ENCODE measurements at regions not wholly inside any gene's neighbourhood (a gene's known extent, or its start where the extent isn't known, plus 50 kb on each side); places are given as distances from the start of the nearest gene placed in this dataset.

DNA sequence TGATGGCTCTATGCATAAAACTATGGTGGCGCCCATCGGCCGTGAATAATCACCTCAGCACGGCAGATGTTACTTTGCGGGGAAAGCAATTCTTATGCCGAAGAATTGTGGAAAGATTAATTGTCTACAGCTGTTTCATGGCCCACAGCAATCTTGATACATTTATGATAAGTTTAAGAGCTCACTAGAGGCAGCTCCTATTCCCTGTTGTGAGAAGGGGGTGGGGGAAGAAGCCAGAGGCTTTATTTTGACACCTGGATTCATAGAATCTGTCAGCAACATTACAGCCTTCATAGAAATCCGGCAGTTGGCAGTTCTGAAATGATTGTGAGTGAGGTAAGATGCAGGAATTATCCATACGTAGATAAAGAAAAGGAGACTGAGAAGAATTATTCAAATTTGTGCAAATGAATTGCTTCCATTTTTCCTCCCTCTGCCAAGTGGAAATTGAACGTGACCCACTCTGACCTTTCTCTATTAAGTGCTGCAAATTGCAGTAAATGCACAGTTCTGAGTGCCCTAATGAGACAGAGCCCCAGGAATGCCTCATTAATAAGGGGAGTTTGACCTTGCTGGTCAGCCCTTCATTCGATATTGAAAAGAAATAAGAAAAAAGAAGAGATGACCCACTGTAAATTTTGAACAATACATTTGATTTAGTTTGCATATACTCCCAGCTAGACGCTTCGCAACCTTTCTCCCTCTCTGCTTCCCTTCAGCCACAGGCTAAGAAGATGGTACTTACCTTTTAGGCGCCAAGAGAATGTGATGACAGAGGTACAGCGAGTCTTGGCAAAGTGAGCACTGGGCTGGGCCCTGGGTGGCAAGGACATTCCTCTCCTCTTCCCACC is 188.8 kb downstream of the GPAT3 start:
- TF ChIP-seq, protein P1, sequence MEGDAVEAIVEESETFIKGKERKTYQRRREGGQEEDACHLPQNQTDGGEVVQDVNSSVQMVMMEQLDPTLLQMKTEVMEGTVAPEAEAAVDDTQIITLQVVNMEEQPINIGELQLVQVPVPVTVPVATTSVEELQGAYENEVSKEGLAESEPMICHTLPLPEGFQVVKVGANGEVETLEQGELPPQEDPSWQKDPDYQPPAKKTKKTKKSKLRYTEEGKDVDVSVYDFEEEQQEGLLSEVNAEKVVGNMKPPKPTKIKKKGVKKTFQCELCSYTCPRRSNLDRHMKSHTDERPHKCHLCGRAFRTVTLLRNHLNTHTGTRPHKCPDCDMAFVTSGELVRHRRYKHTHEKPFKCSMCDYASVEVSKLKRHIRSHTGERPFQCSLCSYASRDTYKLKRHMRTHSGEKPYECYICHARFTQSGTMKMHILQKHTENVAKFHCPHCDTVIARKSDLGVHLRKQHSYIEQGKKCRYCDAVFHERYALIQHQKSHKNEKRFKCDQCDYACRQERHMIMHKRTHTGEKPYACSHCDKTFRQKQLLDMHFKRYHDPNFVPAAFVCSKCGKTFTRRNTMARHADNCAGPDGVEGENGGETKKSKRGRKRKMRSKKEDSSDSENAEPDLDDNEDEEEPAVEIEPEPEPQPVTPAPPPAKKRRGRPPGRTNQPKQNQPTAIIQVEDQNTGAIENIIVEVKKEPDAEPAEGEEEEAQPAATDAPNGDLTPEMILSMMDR (conservative IDR thresholded peaks at IDR 0.05; ENCODE audit: low read depth): no peak

DNA sequence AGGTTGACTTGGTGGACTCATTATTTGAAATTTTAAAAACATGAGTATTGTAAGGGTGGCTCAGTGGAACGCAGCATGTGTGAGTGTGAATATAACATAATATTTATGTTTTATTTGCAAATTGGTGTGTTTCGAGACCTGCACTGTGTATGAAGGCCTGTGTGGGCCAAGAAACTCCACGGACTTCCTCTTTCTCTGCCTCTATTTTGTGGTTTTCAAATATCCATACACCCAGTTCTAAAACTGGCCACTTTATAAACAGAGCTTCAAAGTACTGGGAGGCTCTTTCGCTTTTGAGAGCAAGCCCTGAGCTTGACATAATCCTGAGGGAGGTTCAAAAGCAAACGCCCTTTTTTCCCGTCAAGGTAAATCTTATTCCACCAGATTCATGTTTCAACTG is 187.7 kb downstream of the GPAT3 start:
- ChIA-PET CTCF (no interaction called here), POLR2A (ENCODE audit: low non-redundant PET) (no interaction called here)
- DNase-seq (ENCODE audit: low spot score): no peak
- no peak overlapping the region for H3K27ac ChIP-seq
- TF ChIP-seq, protein P1 (conservative IDR thresholded peaks at IDR 0.05; ENCODE audit: low read depth): no peak

More for the DNA sequence above, 188.8 kb downstream of the GPAT3 start:
- ChIA-PET POLR2A (ENCODE audit: low non-redundant PET) (no interaction called here), CTCF (no interaction called here)
- no peak overlapping the region for H3K27ac ChIP-seq
- no peak for DNase-seq (ENCODE audit: low spot score)

DNA sequence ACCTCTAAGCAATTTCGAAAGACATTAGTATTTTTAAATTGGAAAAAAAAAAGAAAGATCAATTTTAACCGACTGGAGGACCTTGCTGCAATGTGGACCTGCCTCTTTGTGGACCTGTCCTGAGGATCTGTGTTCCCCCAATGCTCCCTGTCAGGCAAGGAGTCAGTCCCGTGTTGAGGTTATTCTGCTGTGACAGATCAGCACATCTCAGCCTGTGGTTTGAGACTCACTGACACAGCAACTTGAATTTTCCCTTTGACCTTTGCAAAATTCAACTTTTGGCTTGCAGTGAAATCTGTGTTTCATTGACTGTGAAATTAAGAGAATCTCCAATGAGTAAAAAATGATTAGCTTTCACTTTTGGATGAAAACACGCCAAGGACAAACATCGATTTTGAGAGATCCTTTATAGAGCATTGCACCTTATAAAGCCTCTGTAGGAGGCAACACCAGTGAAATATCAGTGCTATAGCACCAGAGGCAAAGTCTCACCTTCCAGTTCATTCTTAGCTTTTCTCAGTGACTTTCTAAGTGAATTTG is 186.9 kb downstream of the GPAT3 start:
- POLR2A ChIA-PET (ENCODE audit: low non-redundant PET): no interaction called here
- CTCF ChIA-PET: interaction anchor here (0.6 kb wide), 1 partner anchor 906 kb away, joined by 6 read pairs; no protein-coding TSS in a partner anchor
- TF ChIP-seq, protein P1 (conservative IDR thresholded peaks at IDR 0.05; ENCODE audit: low read depth): no peak
- no peak for DNase-seq (ENCODE audit: low spot score)
- H3K27ac ChIP-seq: no peak overlapping the region

DNA sequence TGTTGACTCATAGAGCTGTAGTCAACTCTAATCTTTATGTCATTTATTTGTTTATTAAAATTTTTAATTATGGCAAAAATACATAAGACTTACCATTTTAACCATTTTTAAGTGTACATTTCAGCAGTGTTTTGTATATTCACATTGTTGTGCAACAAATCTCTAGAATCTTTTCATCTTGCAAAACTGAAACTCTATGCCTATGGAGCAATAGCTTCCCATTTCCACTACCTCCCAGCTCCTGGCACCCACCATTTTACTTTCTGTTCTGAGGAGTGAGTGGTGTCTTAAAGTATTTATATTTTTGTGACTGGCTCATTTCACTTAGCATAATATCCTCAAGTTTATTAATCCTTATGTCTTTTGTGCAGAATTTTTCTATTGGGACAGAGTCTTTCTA is 181.0 kb downstream of the GPAT3 start:
- TF ChIP-seq, protein P1 (conservative IDR thresholded peaks at IDR 0.05; ENCODE audit: low read depth): no peak
- H3K27ac ChIP-seq: no peak overlapping the region
- POLR2A ChIA-PET (ENCODE audit: low non-redundant PET): no interaction called here
- DNase-seq (ENCODE audit: low spot score): no peak
- CTCF ChIA-PET: interaction anchor here (0.6 to 0.7 kb wide), 2 partner anchors 17 to 37 kb away, joined by 3 to 5 read pairs; no protein-coding TSS in a partner anchor

DNA sequence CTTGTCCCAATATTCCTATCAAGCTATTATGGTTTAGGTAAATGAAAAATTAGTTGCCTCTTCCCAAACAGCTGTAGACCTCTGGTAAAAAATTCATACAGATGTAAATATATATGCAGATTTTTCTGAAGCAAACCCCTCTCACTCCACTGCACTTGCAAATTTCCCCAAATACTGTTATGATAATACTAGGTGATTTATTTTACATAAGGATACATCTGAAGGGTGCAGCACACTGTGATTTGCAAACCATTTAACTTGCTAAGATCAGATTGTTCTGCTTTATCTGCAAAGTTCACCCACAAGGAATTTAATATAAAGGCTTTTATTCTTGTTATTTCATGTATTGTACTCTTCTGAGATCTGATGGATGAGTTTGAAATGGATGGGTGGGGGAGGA is 177.0 kb downstream of the GPAT3 start:
- no peak for DNase-seq (ENCODE audit: low spot score)
- no peak overlapping the region for H3K27ac ChIP-seq
- ChIA-PET POLR2A (ENCODE audit: low non-redundant PET) (no interaction called here), CTCF (interaction anchor here (0.7 kb wide), 1 partner anchor 10 kb away, joined by 3 read pairs; no protein-coding TSS in a partner anchor)
- TF ChIP-seq, protein P1 (conservative IDR thresholded peaks at IDR 0.05; ENCODE audit: low read depth): no peak

DNA sequence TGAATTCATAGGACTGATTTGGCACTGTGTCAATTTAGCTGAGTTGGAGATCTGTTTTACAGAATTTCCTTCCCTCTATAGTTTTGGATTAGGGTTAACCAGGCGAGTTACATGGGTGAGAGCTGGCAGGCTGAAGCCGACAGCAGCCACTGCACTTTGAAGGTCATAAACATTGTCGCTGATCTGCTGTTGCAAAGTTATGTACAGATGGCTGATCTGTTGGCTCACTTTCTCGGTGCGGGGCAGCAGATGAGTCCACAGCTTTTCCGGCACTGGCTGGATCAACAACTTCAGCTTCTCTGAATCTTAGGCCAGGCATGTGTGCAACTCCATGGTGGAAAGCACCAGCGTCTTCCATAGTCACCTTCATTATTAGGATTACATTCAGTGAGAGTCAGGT is 173.7 kb downstream of the GPAT3 start:
- POLR2A ChIA-PET (ENCODE audit: low non-redundant PET): no interaction called here
- no peak for DNase-seq (ENCODE audit: low spot score)
- no peak overlapping the region for H3K27ac ChIP-seq
- TF ChIP-seq, protein P1 (conservative IDR thresholded peaks at IDR 0.05; ENCODE audit: low read depth): no peak
- CTCF ChIA-PET: no interaction called here
